Stimulated activated naive B cell treated with anti-CD40 and anti-IgM and Interleukin-4, amounts not matched to agents 10 μg/mL and 1 μg/mL and 100 μg/mL, for 72 hours (primary cell): ENCODE measurements at regions not wholly inside any gene's neighbourhood (a gene's known extent, or its start where the extent isn't known, plus 50 kb on each side); places are given as distances from the start of the nearest gene placed in this dataset.
"Not testable (repeated sequence)": the region's sequence is repeated elsewhere in the genome, so short reads cannot be mapped to it uniquely, and the experiment has no call there.

ENCODE experiments used
- ATAC-seq, 2 donors: fragments of 150-1000 bp; cut with Tn5 transposase; replicated peaks; 2 replicates each; pipeline ENCODE4 v1.10.0; 2021; ENCODE audit warnings: moderate library complexity in 1 of 2
- DNase-seq: peaks from one replicate; pipeline ENCODE4 v3.0.0; 2021
- H3K27ac Mint-ChIP-seq: one replicate; pipeline ENCODE4 v1.8.0; 2022; ENCODE audit warnings: mild to moderate bottlenecking, mixed read lengths
- H3K27me3 Mint-ChIP-seq, 2 donors: one replicate each; pipeline ENCODE4 v1.8.0; 2022; ENCODE audit warnings: mixed read lengths in 2 of 2
- H3K36me3 Mint-ChIP-seq, 2 donors: one replicate each; pipeline ENCODE4 v1.8.0; 2022; ENCODE audit warnings: mixed read lengths in 2 of 2, mild to moderate bottlenecking in 1 of 2
- H3K4me1 Mint-ChIP-seq, 2 donors: one replicate each; pipeline ENCODE4 v1.8.0; 2022; ENCODE audit warnings: mixed read lengths in 2 of 2, mild to moderate bottlenecking in 1 of 2
- H3K4me3 Mint-ChIP-seq, 2 donors: one replicate each; pipeline ENCODE4 v1.8.0; 2022; ENCODE audit warnings: mild to moderate bottlenecking in 2 of 2, mixed read lengths in 2 of 2, moderate library complexity in 1 of 2
- H3K9me3 Mint-ChIP-seq, 2 donors: one replicate each; pipeline ENCODE4 v1.8.0; 2022; ENCODE audit warnings: mixed read lengths in 2 of 2, mild to moderate bottlenecking in 1 of 2

- no peaks in the 10 kb centered on the region for H3K27me3 Mint-ChIP-seq
- no peaks in the 10 kb centered on the region for H3K4me1 Mint-ChIP-seq
- H3K27ac Mint-ChIP-seq = no peak overlapping the region
- H3K36me3 Mint-ChIP-seq = no peaks in the 10 kb centered on the region
- H3K4me3 Mint-ChIP-seq = no peak overlapping the region
- ATAC-seq (no peak), DNase-seq (no peak)
- H3K9me3 Mint-ChIP-seq = peaks cover 3 to 12% of the 10 kb centered on the region in 2 donors
These were observed 1214.8 kb downstream of the STIM2 start for GRCh38 chr4:28075401-28075956.

- H3K36me3 Mint-ChIP-seq, ATAC-seq, H3K4me1 Mint-ChIP-seq, H3K4me3 Mint-ChIP-seq, H3K27me3 Mint-ChIP-seq, DNase-seq, H3K27ac Mint-ChIP-seq: not testable (repeated sequence)
- peaks cover 9 to 16% of the 10 kb centered on the region in 2 donors for H3K9me3 Mint-ChIP-seq
These were observed 1216.6 kb downstream of the STIM2 start for GRCh38 chr4:28077203-28077602.

GRCh38 chr4:28082686-28083390 is 1222.2 kb downstream of the STIM2 start:
- Mint-ChIP-seq H3K4me3 (no peak overlapping the region), H3K27me3 (no peaks in the 10 kb centered on the region), H3K36me3 (no peaks in the 10 kb centered on the region), H3K9me3 (peaks cover 26 to 29% of the 10 kb centered on the region in 2 donors), H3K4me1 (no peaks in the 10 kb centered on the region), H3K27ac (no peak overlapping the region)
- DNase-seq (no peak), ATAC-seq (no peak)

GRCh38 chr4:28092610-28093009 is 1232.0 kb downstream of the STIM2 start:
- Mint-ChIP-seq H3K4me3 (no peak overlapping the region), H3K4me1 (no peaks in the 10 kb centered on the region), H3K27me3 (no peaks in the 10 kb centered on the region), H3K27ac (no peak overlapping the region), H3K36me3 (no peaks in the 10 kb centered on the region), H3K9me3 (peaks cover 1 to 6% of the 10 kb centered on the region in 2 donors)
- DNase-seq = no peak
- no peak for ATAC-seq

GRCh38 chr4:28093071-28093470 is 1232.4 kb downstream of the STIM2 start:
- DNase-seq (no peak), ATAC-seq (no peak)
- Mint-ChIP-seq H3K4me1 (no peaks in the 10 kb centered on the region), H3K36me3 (no peaks in the 10 kb centered on the region), H3K27me3 (no peaks in the 10 kb centered on the region), H3K4me3 (no peak overlapping the region), H3K27ac (no peak overlapping the region), H3K9me3 (peaks cover 1 to 6% of the 10 kb centered on the region in 2 donors)

- ATAC-seq (no peak), DNase-seq (no peak)
- no peak overlapping the region for H3K4me3 Mint-ChIP-seq
- H3K4me1 Mint-ChIP-seq = no peaks in the 10 kb centered on the region
- no peaks in the 10 kb centered on the region for H3K27me3 Mint-ChIP-seq
- no peaks in the 10 kb centered on the region for H3K9me3 Mint-ChIP-seq
- H3K27ac Mint-ChIP-seq = no peak overlapping the region
- H3K36me3 Mint-ChIP-seq = no peaks in the 10 kb centered on the region
These were observed 1240.9 kb downstream of the STIM2 start for GRCh38 chr4:28101583-28101982.

- DNase-seq = no peak
- Mint-ChIP-seq H3K27ac (no peak overlapping the region), H3K27me3 (no peaks in the 10 kb centered on the region), H3K4me1 (no peaks in the 10 kb centered on the region), H3K36me3 (no peaks in the 10 kb centered on the region), H3K4me3 (no peak overlapping the region), H3K9me3 (no peaks in the 10 kb centered on the region)
- no peak for ATAC-seq
These were observed 1244.7 kb downstream of the STIM2 start for GRCh38 chr4:28105271-28105859.

- H3K4me1 Mint-ChIP-seq = no peaks in the 10 kb centered on the region
- no peaks in the 10 kb centered on the region for H3K36me3 Mint-ChIP-seq
- ATAC-seq = no peak
- H3K27me3 Mint-ChIP-seq = no peaks in the 10 kb centered on the region
- H3K4me3 Mint-ChIP-seq = no peak overlapping the region
- DNase-seq = no peak
- no peaks in the 10 kb centered on the region for H3K9me3 Mint-ChIP-seq
- no peak overlapping the region for H3K27ac Mint-ChIP-seq
These were observed 1245.5 kb downstream of the STIM2 start for GRCh38 chr4:28106155-28106554.

- ATAC-seq (no peak), DNase-seq (no peak)
- Mint-ChIP-seq H3K4me3 (no peak overlapping the region), H3K27me3 (no peaks in the 10 kb centered on the region), H3K4me1 (no peaks in the 10 kb centered on the region), H3K9me3 (peaks cover 0 to 2% of the 10 kb centered on the region in 2 donors), H3K36me3 (no peaks in the 10 kb centered on the region), H3K27ac (no peak overlapping the region)
These were observed 1249.2 kb downstream of the STIM2 start for GRCh38 chr4:28109801-28110200.

- H3K9me3 Mint-ChIP-seq, ATAC-seq, H3K27ac Mint-ChIP-seq, H3K4me1 Mint-ChIP-seq, H3K27me3 Mint-ChIP-seq, DNase-seq, H3K4me3 Mint-ChIP-seq, H3K36me3 Mint-ChIP-seq: not testable (repeated sequence)
These were observed 1252.2 kb downstream of the STIM2 start for GRCh38 chr4:28112691-28113335.

GRCh38 chr4:28113586-28113985 is 1252.9 kb downstream of the STIM2 start:
- not testable (repeated sequence) for H3K36me3 Mint-ChIP-seq, H3K27ac Mint-ChIP-seq, H3K9me3 Mint-ChIP-seq, H3K4me3 Mint-ChIP-seq, H3K4me1 Mint-ChIP-seq, ATAC-seq, DNase-seq, H3K27me3 Mint-ChIP-seq

GRCh38 chr4:28116526-28117083 is 1256.0 kb downstream of the STIM2 start:
- not testable (repeated sequence) for ATAC-seq, H3K27ac Mint-ChIP-seq, DNase-seq, H3K36me3 Mint-ChIP-seq, H3K4me1 Mint-ChIP-seq, H3K27me3 Mint-ChIP-seq, H3K4me3 Mint-ChIP-seq
- peaks cover 4 to 10% of the 10 kb centered on the region in 2 donors for H3K9me3 Mint-ChIP-seq

- no peaks in the 10 kb centered on the region for H3K27me3 Mint-ChIP-seq
- H3K4me1 Mint-ChIP-seq = no peaks in the 10 kb centered on the region
- H3K36me3 Mint-ChIP-seq = peaks cover 0 to 2% of the 10 kb centered on the region in 2 donors
- ATAC-seq (no peak), DNase-seq (no peak)
- peaks cover 4 to 10% of the 10 kb centered on the region in 2 donors for H3K9me3 Mint-ChIP-seq
- H3K4me3 Mint-ChIP-seq = no peak overlapping the region
- no peak overlapping the region for H3K27ac Mint-ChIP-seq
These were observed 1256.5 kb downstream of the STIM2 start for GRCh38 chr4:28117084-28117682.

GRCh38 chr4:28146191-28146590 is 1285.5 kb downstream of the STIM2 start:
- Mint-ChIP-seq H3K4me3 (no peak overlapping the region), H3K4me1 (no peaks in the 10 kb centered on the region), H3K9me3 (no peaks in the 10 kb centered on the region), H3K27me3 (no peaks in the 10 kb centered on the region), H3K36me3 (no peaks in the 10 kb centered on the region), H3K27ac (no peak overlapping the region)
- DNase-seq = no peak
- no peak for ATAC-seq
